HG02610 (cell line): ENCODE measurements at regions not wholly inside any gene's neighbourhood (a gene's known extent, or its start where the extent isn't known, plus 50 kb on each side); places are given as distances from the start of the nearest gene placed in this dataset.

Experiments used
- ATAC-seq: cut with Tn5 transposase; IDR thresholded peaks from one replicate; pipeline ENCODE4 v1.9.1; 2021; ENCODE audit warnings: mild to moderate bottlenecking, moderate library complexity; ENCODE audit not compliant: unreplicated experiment

DNA sequence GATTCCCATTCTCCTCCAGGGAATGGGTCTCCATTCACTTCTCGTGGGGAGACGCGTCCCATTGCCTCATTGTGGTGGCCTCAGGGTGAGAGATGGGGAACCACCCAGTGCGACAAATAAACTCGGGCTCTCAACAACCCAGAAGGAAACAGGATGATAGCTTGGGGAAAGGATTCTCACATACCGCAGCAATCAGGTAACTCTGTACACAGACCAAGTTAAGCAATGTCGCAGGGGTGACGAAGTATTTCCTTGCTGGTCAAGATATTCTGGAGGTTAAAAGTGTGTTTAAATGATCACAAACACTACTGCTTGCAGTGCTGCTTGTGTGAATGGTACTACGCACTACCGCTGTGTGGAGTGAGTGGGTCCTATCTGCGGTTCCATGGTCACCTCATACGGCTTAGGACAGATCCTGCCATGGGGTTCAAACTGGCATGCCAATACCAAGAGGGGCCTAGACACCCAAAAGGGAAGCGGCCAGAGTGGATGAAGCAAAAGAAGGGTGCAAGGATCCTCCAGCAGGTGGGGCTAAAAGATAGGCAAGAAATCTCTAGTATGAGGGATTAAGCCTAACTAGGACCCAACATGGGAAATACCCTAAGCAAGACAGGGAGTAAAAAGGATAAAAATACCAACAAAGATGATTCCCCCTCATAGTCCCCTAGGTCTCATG, 143.8 kb upstream of the TMEM106B start:
- ATAC-seq, result peak; percentile 65

DNA sequence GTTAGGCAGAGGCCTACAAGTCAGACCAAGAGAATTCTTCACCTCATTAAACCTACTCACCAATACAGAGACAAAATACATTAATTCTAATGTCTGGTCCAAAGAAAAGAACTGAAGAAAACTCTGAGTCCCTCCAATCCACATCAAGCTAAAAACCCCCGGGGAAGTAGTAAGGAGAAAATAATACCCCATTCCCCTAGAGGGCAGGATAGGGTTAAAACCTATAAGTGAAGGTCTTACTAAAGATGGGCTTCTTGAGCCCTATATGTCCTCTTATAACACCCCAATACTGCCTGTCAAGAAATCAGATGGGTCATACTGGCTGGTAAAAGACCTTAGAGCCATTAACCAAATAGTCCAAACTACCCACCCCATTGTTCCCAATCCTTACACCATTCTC, 141.3 kb upstream of the TMEM106B start:
- ATAC-seq, result no peak

GRCh38 chr7:12074889-12075288, 136.2 kb upstream of the TMEM106B start:
- no peak for ATAC-seq

GRCh38 chr7:12080006-12080405, 131.1 kb upstream of the TMEM106B start:
- ATAC-seq, result no peak

- no peak for ATAC-seq
These were observed 125.6 kb upstream of the TMEM106B start for GRCh38 chr7:12085516-12085915.

- no peak for ATAC-seq
These were observed 120.9 kb upstream of the TMEM106B start for GRCh38 chr7:12089951-12090756.

GRCh38 chr7:12090757-12091221, 120.3 kb upstream of the TMEM106B start:
- no peak for ATAC-seq

GRCh38 chr7:12091231-12091630, 119.9 kb upstream of the TMEM106B start:
- ATAC-seq, result no peak

- no peak for ATAC-seq
These were observed 118.5 kb upstream of the TMEM106B start for GRCh38 chr7:12092499-12093130.

DNA sequence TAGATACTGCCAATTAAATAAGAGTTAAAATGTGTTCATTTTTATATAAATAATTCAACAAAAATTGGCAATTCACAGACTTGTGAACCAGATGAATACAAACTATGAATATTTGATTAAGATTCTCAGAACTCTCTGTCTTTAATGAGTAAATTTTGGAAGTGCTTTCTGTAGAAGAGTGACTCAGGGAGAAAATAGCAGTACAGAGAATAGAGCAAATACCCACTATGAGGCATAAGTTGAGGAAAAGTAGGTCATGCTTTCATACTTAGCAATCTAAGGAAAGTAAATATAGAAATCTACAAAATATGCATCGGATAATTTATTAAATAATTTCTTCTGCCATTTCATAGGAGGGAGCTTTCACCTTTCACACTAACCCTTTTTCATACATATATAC, 117.7 kb upstream of the TMEM106B start:
- ATAC-seq, result no peak

GRCh38 chr7:12094365-12094921, 116.7 kb upstream of the TMEM106B start:
- ATAC-seq, result no peak

GRCh38 chr7:12102126-12102525, 109.0 kb upstream of the TMEM106B start:
- ATAC-seq, result no peak

- no peak for ATAC-seq
These were observed 108.6 kb upstream of the TMEM106B start for GRCh38 chr7:12102527-12102926.

GRCh38 chr7:12103948-12104347, 107.1 kb upstream of the TMEM106B start:
- no peak for ATAC-seq

DNA sequence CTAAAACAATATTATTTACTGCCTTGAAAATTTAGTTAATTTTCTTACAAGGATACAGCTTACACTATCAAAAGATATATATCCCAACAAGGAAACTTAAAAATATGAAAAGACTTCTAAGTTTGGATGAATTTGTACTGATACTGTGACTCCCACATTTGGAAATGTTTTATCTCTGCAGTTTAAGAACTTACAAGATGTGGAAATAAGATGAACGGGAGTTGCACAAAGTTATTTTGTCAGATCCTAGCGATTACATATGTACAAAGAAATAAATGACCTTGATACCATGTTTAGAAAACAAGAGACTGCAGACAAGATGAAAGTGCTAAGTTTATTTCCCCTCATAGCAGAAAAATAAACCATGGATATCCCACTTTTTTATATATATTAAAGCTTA, 103.7 kb upstream of the TMEM106B start:
- ATAC-seq, result no peak

- no peak for ATAC-seq
These were observed 103.2 kb upstream of the TMEM106B start for GRCh38 chr7:12107841-12108254.

- ATAC-seq, result no peak
These were observed 100.7 kb upstream of the TMEM106B start for GRCh38 chr7:12110425-12110824.

DNA sequence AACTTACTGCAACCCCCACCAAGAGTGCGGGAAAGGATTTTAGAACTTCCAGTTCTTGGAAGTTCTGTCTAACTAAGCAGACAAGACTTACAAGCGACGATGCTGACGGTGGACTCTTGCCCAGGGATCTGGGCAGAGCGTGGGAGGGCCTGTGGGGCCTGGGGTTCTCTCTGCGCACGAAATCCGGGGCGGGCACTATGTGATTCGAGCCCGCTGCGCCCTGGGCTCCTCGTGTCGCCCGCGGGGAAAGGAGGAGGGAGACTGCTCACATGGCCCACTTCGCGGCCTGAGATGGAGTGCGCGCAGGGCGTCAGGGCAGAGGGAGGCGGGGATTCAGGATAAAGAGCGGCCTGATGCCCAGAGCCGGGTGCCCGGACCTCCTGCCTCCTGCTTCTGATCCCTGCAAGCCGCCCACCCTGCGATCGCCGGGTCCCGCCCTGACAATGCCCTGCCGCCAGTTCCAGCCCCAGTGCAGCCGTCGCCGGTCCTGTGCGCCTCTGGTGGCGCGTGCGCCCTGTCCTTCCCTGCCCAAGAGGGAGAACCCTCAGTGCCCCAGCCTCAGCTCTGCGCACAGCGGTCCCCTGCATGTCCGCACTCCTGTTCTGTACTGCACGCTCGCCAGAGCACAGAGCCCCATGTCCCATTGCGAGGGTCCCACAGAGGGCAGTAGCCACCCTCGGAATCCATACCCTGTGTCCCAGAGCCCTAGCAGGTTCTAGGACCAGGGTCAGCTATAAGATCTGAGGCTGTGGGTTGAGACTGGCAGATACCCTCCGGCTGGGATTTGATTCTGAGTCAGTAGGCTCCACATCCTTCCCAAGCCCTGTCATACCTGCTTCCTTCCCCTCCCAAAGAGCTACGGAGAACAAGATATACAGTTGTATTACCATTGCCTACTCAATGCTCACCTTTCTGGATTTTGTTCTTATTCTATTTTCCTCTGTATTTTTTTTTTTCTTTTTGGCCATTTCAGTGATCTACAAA, 99.4 kb upstream of the TMEM106B start:
- ATAC-seq, result no peak

DNA sequence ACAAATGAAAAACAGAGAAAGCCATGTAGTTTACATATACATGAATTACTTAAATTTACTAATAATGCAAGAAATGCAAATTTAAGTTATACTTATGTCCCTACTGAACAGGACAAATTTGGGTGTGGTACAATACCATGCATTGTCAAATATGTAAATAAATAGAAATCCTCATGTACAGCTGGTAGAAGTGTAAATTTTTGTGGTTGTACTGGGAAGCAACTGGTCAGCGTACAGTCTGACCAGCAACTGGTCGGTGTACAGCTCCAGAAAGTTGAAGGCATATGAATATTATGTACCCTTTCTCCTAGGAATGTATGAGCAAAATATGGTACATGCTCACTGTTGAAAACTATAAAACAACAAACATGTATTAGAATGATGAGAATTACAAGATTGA, 93.9 kb upstream of the TMEM106B start:
- no peak for ATAC-seq

- ATAC-seq, result no peak
These were observed 91.3 kb upstream of the TMEM106B start for GRCh38 chr7:12119620-12120303.
